ENCODE measurements at regions not wholly inside any gene's neighbourhood (a gene's known extent, or its start where the extent isn't known, plus 50 kb on each side); places are given as distances from the start of the nearest gene placed in this dataset.

DNA sequence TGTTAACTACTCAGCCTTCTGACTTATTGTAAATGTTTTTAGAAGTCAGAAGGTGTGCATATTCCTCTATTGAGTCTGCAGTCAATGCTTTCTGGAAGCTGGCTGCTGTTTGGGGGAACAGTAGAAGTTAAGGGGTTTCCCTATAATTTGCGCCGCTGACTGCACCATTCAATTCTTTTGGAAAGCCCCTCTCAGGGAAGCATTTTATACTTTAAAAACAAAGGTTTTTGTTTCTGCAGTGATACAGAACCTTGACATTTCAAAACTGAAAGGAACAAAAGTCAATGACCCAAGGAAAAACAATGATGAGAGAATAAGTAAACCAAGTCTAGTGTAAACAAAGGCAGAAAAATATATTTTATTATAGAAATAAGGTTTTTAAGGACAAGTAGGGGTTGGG is 120.8 kb upstream of the TNFAIP3 start (continued):
- TF ChIP-seq REST (IDR thresholded peaks at IDR 0.05; ENCODE audit: low read depth, low read length) (no peak), PRDM15 (CRISPR knock-in tag; IDR thresholded peaks at IDR 0.05) (no peak), HDAC6 (IDR thresholded peaks at IDR 0.05; ENCODE audit: unreplicated experiment) (no peak), MXI1 (IDR thresholded peaks at IDR 0.05; ENCODE audit: low read depth, low read length) (0 out of 2 replicates have a peak, but pooled peaks have one; percentile 14), SREBF1 (IDR thresholded peaks at IDR 0.05; ENCODE audit: low read length) (no peak), YY1 (IDR thresholded peaks at IDR 0.05; ENCODE audit: low read depth, low read length) (no peak), SIN3A (IDR thresholded peaks at IDR 0.05; ENCODE audit: low read depth, low read length) (no peak), EP300 (IDR thresholded peaks at IDR 0.05; ENCODE audit: borderline replicate concordance in 1 of 2, control insufficient read depth in 1 of 2, low read depth in 2 of 2, low read length in 2 of 2) (peak in 1 of 2 experiments; percentile 21; a peak in 1 of 4 replicates), ZZZ3 (IDR thresholded peaks at IDR 0.05; ENCODE audit: control insufficient read depth, insufficient read length, low read depth) (no peak), MTA2 (IDR thresholded peaks at IDR 0.05; ENCODE audit: low read depth) (peak; percentile 61)
